Keratinocyte (primary cell): ENCODE measurements at regions not wholly inside any gene's neighbourhood (a gene's known extent, or its start where the extent isn't known, plus 50 kb on each side); places are given as distances from the start of the nearest gene placed in this dataset.

ENCODE experiments used
- DNase-seq: peaks from one replicate; pipeline ENCODE4 v3.0.0-alpha.2; 2011; ENCODE audit warnings: low read depth, missing footprints, low spot score
- FAIRE-seq: peaks from 2 replicates; lab custom pipeline; 2011; peaks lifted over from hg19 to GRCh38; lab: Jason Lieb, UNC
- H2AFZ ChIP-seq: 2 replicates; pipeline ENCODE4 v1.6.0; 2012; ENCODE audit warnings: low read length, control low read depth, inconsistent platforms; ENCODE audit not compliant: control insufficient read depth
- H3K27ac ChIP-seq: 2 replicates; pipeline ENCODE4 v1.5.1; 2011; ENCODE audit warnings: low read length; ENCODE audit not compliant: control insufficient read depth, insufficient read depth
- H3K27me3 ChIP-seq: 3 replicates; pipeline ENCODE4 v1.6.0; 2011; ENCODE audit warnings: low read length; ENCODE audit not compliant: control insufficient read depth, insufficient read depth; ENCODE audit errors: extremely low read depth
- H3K36me3 ChIP-seq, 2 experiments: 2 replicates in 1 of 2; 3 replicates in 1 of 2; pipeline ENCODE4 v1.5.1; 2011; ENCODE audit warnings: low read length in 2 of 2, mild to moderate bottlenecking in 1 of 2; ENCODE audit not compliant: control insufficient read depth in 2 of 2, insufficient read depth in 2 of 2; ENCODE audit errors: extremely low read depth in 1 of 2
- H3K4me1 ChIP-seq: 3 replicates; pipeline ENCODE4 v1.5.1; 2011; ENCODE audit warnings: low read length; ENCODE audit not compliant: control insufficient read depth, insufficient read depth; ENCODE audit errors: extremely low read depth
- H3K4me2 ChIP-seq: 3 replicates; pipeline ENCODE4 v1.6.0; 2011; ENCODE audit warnings: low read depth, low read length; ENCODE audit not compliant: control insufficient read depth, insufficient read depth; ENCODE audit errors: extremely low read depth
- H3K4me3 ChIP-seq, 3 experiments: fragments of 200-600 bp in 1 of 3; sonication (generic) in 1 of 3; 2 replicates in 2 of 3; 3 replicates in 1 of 3; pipeline ENCODE4 v1.5.1; 2011 to 2016; ENCODE audit warnings: low read length in 3 of 3, mild to moderate bottlenecking in 3 of 3, control low read depth in 2 of 3, inconsistent platforms in 1 of 3, low read depth in 1 of 3, mixed read lengths in 1 of 3, mixed run types in 1 of 3, moderate library complexity in 1 of 3; ENCODE audit not compliant: control insufficient read depth in 2 of 3, insufficient read depth in 2 of 3; ENCODE audit errors: extremely low read depth in 1 of 3
- H3K79me2 ChIP-seq: 2 replicates; pipeline ENCODE4 v1.6.0; 2012; ENCODE audit warnings: low read length; ENCODE audit not compliant: control insufficient read depth, insufficient read depth
- H3K9ac ChIP-seq: 3 replicates; pipeline ENCODE4 v1.6.0; 2011; ENCODE audit warnings: low read length; ENCODE audit not compliant: control insufficient read depth, insufficient read depth; ENCODE audit errors: extremely low read depth
- H3K9me1 ChIP-seq: 3 replicates; pipeline ENCODE4 v1.6.0; 2011; ENCODE audit warnings: low read length; ENCODE audit not compliant: control insufficient read depth, insufficient read depth; ENCODE audit errors: extremely low read depth
- H3K9me3 ChIP-seq: 2 replicates; pipeline ENCODE4 v1.5.1; 2012; ENCODE audit warnings: low read depth, low read length; ENCODE audit not compliant: control insufficient read depth
- H4K20me1 ChIP-seq: 3 replicates; pipeline ENCODE4 v1.6.0; 2011; ENCODE audit warnings: low read length; ENCODE audit not compliant: control insufficient read depth, insufficient read depth; ENCODE audit errors: extremely low read depth
- CTCF ChIP-seq, 3 experiments: IDR thresholded peaks in 1 of 3; conservative IDR thresholded peaks in 1 of 3; optimal IDR thresholded peaks in 1 of 3; 2 replicates in 2 of 3; 3 replicates in 1 of 3; pipeline versions ENCODE3 to v1.5.1; 2011; ENCODE audit warnings: low read length in 3 of 3, mild to moderate bottlenecking in 3 of 3, moderate library complexity in 2 of 3, control low read depth in 1 of 3, inconsistent platforms in 1 of 3; ENCODE audit not compliant: insufficient read depth in 2 of 3; ENCODE audit errors: extremely low read depth in 1 of 3
- EZH2 ChIP-seq: IDR thresholded peaks from one replicate; pipeline ENCODE4 v1.6.1; 2012; ENCODE audit warnings: inconsistent platforms, mild to moderate bottlenecking, low read length, moderate library complexity
- dilution Hi-C: fragments of 300-500 bp; cut with MboI; formaldehyde crosslinking; loops from one replicate; pipeline ENCODE4 v1.7.0; 2020; ENCODE audit warnings: low sequenced_read_pairs; ENCODE audit not compliant: extremely low pct_ligation_motif_present

DNA sequence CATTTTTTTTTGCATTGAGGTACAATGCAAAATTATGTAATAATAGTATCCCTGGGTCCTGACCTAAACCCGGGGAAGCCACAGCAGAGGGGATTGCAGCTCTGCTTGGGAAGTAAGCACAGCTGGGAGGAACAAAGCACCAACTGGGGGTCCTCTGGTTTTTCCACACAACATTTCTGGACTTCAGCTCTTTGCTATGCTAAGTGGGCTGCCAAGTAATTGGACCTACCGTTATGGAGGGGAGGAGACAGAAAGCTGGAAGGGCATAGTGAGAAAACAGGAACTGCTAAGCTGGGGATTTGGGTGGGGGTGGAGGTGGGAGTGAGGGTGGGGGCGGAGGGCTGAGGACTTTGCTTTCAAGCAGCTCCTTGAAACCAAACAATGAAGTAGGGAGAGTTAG is 183.3 kb downstream of the ZIC3 start:
- dilution Hi-C loops, result no loop called here
- H3K27me3 ChIP-seq, result no peaks in the 10 kb centered on the region
- FAIRE-seq (no peak), DNase-seq (no peak)
- H3K4me3 ChIP-seq, result no peak overlapping the region
- H3K4me1 ChIP-seq, result no peaks in the 10 kb centered on the region
- no peaks in the 10 kb centered on the region for H3K36me3 ChIP-seq
- no peak overlapping the region for H3K9ac ChIP-seq
- H4K20me1 ChIP-seq, result no peaks in the 10 kb centered on the region
- TF ChIP-seq EZH2 (no peak), CTCF (optimal IDR thresholded peaks at IDR 0.05 in 1 of 3, IDR thresholded peaks at IDR 0.05 in 1 of 3, conservative IDR thresholded peaks at IDR 0.05 in 1 of 3; ENCODE audit: extremely low read depth in 1 of 3, insufficient read depth in 2 of 3, low read length in 3 of 3) (no peak)
- no peaks in the 10 kb centered on the region for H3K79me2 ChIP-seq
- H2AFZ ChIP-seq, result no peak overlapping the region
- no peaks in the 10 kb centered on the region for H3K9me3 ChIP-seq
- H3K4me2 ChIP-seq, result no peak overlapping the region
- no peaks in the 10 kb centered on the region for H3K9me1 ChIP-seq
- no peak overlapping the region for H3K27ac ChIP-seq

GRCh38 chrX:137771537-137771936 is 205.6 kb downstream of the ZIC3 start:
- dilution Hi-C loops, result no loop called here
- Histone ChIP-seq H4K20me1 (no peaks in the 10 kb centered on the region), H3K9me1 (no peaks in the 10 kb centered on the region), H3K36me3 (no peaks in the 10 kb centered on the region), H3K9me3 (no peaks in the 10 kb centered on the region), H3K4me2 (no peak overlapping the region), H3K79me2 (no peaks in the 10 kb centered on the region), H3K4me1 (no peaks in the 10 kb centered on the region), H3K4me3 (no peak overlapping the region), H3K27ac (no peak overlapping the region), H2AFZ (no peak overlapping the region), H3K27me3 (no peaks in the 10 kb centered on the region), H3K9ac (no peak overlapping the region)
- TF ChIP-seq CTCF (optimal IDR thresholded peaks at IDR 0.05 in 1 of 3, IDR thresholded peaks at IDR 0.05 in 1 of 3, conservative IDR thresholded peaks at IDR 0.05 in 1 of 3; ENCODE audit: extremely low read depth in 1 of 3, insufficient read depth in 2 of 3, low read length in 3 of 3) (no peak), EZH2 (no peak)
- no peak for DNase-seq
- no peak for FAIRE-seq
